ENCODE measurements at regions not wholly inside any gene's neighbourhood (a gene's known extent, or its start where the extent isn't known, plus 50 kb on each side); places are given as distances from the start of the nearest gene placed in this dataset.

- no peak for TF ChIP-seq POLR2A (IDR thresholded peaks at IDR 0.05)
- TF ChIP-seq CTCF (IDR thresholded peaks at IDR 0.05), result no peak
Observed at GRCh38 chr2:194735837-194736542, 921.0 kb upstream of the SLC39A10 start.
